ENCODE measurements at regions not wholly inside any gene's neighbourhood (a gene's known extent, or its start where the extent isn't known, plus 50 kb on each side); places are given as distances from the start of the nearest gene placed in this dataset.

DNA sequence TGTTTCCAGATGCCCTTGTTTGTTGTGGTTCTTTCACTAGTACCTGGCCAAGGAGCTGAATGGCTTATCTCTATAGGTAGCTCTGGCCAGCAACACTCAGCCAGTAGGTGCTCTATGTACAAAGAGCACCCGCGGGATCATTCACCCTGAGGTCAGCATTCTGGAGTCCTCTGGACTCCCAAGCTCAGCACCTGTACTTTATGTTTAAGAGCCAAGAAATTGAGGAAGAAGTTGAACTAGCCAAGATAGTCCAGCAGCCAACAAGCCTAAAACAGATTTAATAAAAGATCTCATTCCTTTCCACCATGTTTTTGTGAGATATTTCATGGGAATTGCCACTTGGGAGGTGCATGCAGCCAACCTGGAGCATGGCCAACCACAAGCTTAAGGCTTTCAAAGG, 242.6 kb upstream of the PAPPA start:
- CTCF ChIA-PET, result no interaction called here
- H3K36me3 Mint-ChIP-seq, result no peaks in the 10 kb centered on the region

More for the DNA sequence above, 242.6 kb upstream of the PAPPA start:
- Mint-ChIP-seq H3K9me3 (no peaks in the 10 kb centered on the region; the same call in 1 of the 2 replicates), H3K27ac (no peak overlapping the region), H3K4me1 (peaks cover 14% of the 10 kb centered on the region), H3K4me3 (no peak overlapping the region), H3K27me3 (ENCODE audit: low read depth) (no peaks in the 10 kb centered on the region)
- ATAC-seq (no peak), DNase-seq (ENCODE audit: low spot score) (no peak)
- POLR2A ChIA-PET, result no interaction called here
- TF ChIP-seq GTF2I (CRISPR knock-in tag; conservative IDR thresholded peaks at IDR 0.05), result no peak
- TF ChIP-seq PRDM15 (CRISPR knock-in tag; IDR thresholded peaks at IDR 0.05), result no peak
- TF ChIP-seq ZNF317 (CRISPR knock-in tag; IDR thresholded peaks at IDR 0.05; ENCODE audit: borderline replicate concordance, low read depth), result no peak
- no peak for TF ChIP-seq STAT6 (CRISPR knock-in tag; conservative IDR thresholded peaks at IDR 0.05; ENCODE audit: low read depth)
- TF ChIP-seq NR3C1 (CRISPR knock-in tag; conservative IDR thresholded peaks at IDR 0.05; ENCODE audit: low read depth), result no peak
- TF ChIP-seq, protein P1, sequence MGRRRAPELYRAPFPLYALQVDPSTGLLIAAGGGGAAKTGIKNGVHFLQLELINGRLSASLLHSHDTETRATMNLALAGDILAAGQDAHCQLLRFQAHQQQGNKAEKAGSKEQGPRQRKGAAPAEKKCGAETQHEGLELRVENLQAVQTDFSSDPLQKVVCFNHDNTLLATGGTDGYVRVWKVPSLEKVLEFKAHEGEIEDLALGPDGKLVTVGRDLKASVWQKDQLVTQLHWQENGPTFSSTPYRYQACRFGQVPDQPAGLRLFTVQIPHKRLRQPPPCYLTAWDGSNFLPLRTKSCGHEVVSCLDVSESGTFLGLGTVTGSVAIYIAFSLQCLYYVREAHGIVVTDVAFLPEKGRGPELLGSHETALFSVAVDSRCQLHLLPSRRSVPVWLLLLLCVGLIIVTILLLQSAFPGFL (CRISPR knock-in tag; IDR thresholded peaks at IDR 0.05; ENCODE audit: borderline replicate concordance), result no peak
- TF ChIP-seq CREM (CRISPR knock-in tag; IDR thresholded peaks at IDR 0.05), result no peak
- TF ChIP-seq ZNF121 (CRISPR knock-in tag; IDR thresholded peaks at IDR 0.05), result no peak
- TF ChIP-seq IRF2 (CRISPR knock-in tag; IDR thresholded peaks at IDR 0.05; ENCODE audit: borderline replicate concordance, low read depth), result no peak
- no peak for TF ChIP-seq CBFB (CRISPR knock-in tag; IDR thresholded peaks at IDR 0.05; ENCODE audit: low read depth)
- no peak for TF ChIP-seq NFE2L1 (CRISPR knock-in tag; IDR thresholded peaks at IDR 0.05)
- TF ChIP-seq MAX (CRISPR knock-in tag; IDR thresholded peaks at IDR 0.05), result no peak
- TF ChIP-seq FOXK1 (CRISPR knock-in tag; IDR thresholded peaks at IDR 0.05), result no peak
- no peak for TF ChIP-seq ZNF425 (CRISPR knock-in tag; conservative IDR thresholded peaks at IDR 0.05)
